K562 (cell line): ENCODE measurements at regions not wholly inside any gene's neighbourhood (a gene's known extent, or its start where the extent isn't known, plus 50 kb on each side); places are given as distances from the start of the nearest gene placed in this dataset.

Source experiments
- ARHGAP35 ChIP-seq: fragments of 450-650 bp; IDR thresholded peaks from 2 replicates; pipeline ENCODE4 v1.6.1; 2018; ENCODE audit not compliant: partially characterized antibody
- CTCF ChIP-seq, 3 experiments: IDR thresholded peaks in 2 of 3; conservative IDR thresholded peaks in 1 of 3; 2 replicates each; pipeline ENCODE4 v1.5.1; 2011 to 2012; ENCODE audit warnings: low read length in 3 of 3, mild to moderate bottlenecking in 3 of 3, control low read depth in 2 of 3, improper control_type of control experiment in 1 of 3, inconsistent platforms in 1 of 3, low read depth in 1 of 3, mixed read lengths in 1 of 3, moderate library complexity in 1 of 3; ENCODE audit not compliant: insufficient read depth in 2 of 3
- ETS2 ChIP-seq: IDR thresholded peaks from 2 replicates; pipeline ENCODE4 v1.6.1; 2016; ENCODE audit warnings: borderline replicate concordance, missing genetic modification characterization, mild to moderate bottlenecking, moderate library complexity, missing compliant biosample characterization; ENCODE audit not compliant: poor library complexity, severe bottlenecking
- HDAC2 ChIP-seq: fragments of 450-650 bp; IDR thresholded peaks from 2 replicates; pipeline ENCODE4 v1.6.1; 2016; ENCODE audit warnings: mild to moderate bottlenecking
- HDGF ChIP-seq: fragments of 450-650 bp; IDR thresholded peaks from 2 replicates; pipeline ENCODE4 v1.6.1; 2016
- MAFK ChIP-seq: IDR thresholded peaks from 2 replicates; pipeline ENCODE4 v1.6.1; 2011; ENCODE audit warnings: low read length, improper control_type of control experiment
- POLR2A ChIP-seq: fragments of 450-650 bp; conservative IDR thresholded peaks from 2 replicates; pipeline ENCODE4 v1.6.1; 2016
- SMARCE1 ChIP-seq: fragments of 450-650 bp; IDR thresholded peaks from 2 replicates; pipeline ENCODE4 v1.7.1; 2016; ENCODE audit warnings: mild to moderate bottlenecking
- TCF7 ChIP-seq: sonication (generic); IDR thresholded peaks from 2 replicates; pipeline ENCODE4 v1.6.1; 2016; ENCODE audit warnings: antibody characterized with exemption, borderline replicate concordance
- ZNF197 ChIP-seq: fragments of 200-800 bp; sonication (Bioruptor generic); IDR thresholded peaks from 2 replicates; pipeline ENCODE4 v1.6.1; 2016; ENCODE audit warnings: low read depth, missing genetic modification characterization, missing compliant biosample characterization
- ZNF282 ChIP-seq: sonication (generic); formaldehyde crosslinking; IDR thresholded peaks from 2 replicates; pipeline ENCODE4 v1.8.1; 2023; ENCODE audit warnings: missing genetic modification reagents
- TF ChIP-seq, protein P1 (sequence below), 2 experiments: fragments of 450-650 bp; IDR thresholded peaks; 2 replicates each; pipeline ENCODE4 v1.6.1; 2016

GRCh38 chr5:61933787-61934626, 372.0 kb upstream of the KIF2A start:
- TF ChIP-seq MAFK (no peak), TCF7 (no peak), HDGF (no peak), ARHGAP35 (no peak), ZNF197 (CRISPR knock-in tag) (no peak), CTCF (IDR thresholded peaks at IDR 0.05 in 2 of 3, conservative IDR thresholded peaks at IDR 0.05 in 1 of 3; ENCODE audit: insufficient read depth in 2 of 3, low read depth in 1 of 3, low read length in 3 of 3) (peak; percentile 55 to 70 (median 62)), ZNF282 (CRISPR knock-in tag) (no peak), SMARCE1 (no peak), POLR2A (no peak), ETS2 (no peak), HDAC2 (no peak)
- TF ChIP-seq, protein P1, sequence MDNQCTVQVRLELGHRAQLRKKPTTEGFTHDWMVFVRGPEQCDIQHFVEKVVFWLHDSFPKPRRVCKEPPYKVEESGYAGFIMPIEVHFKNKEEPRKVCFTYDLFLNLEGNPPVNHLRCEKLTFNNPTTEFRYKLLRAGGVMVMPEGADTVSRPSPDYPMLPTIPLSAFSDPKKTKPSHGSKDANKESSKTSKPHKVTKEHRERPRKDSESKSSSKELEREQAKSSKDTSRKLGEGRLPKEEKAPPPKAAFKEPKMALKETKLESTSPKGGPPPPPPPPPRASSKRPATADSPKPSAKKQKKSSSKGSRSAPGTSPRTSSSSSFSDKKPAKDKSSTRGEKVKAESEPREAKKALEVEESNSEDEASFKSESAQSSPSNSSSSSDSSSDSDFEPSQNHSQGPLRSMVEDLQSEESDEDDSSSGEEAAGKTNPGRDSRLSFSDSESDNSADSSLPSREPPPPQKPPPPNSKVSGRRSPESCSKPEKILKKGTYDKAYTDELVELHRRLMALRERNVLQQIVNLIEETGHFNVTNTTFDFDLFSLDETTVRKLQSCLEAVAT (IDR thresholded peaks at IDR 0.05): no peak
